Activated B cell treated with CpG ODN at 0.5 μM for 24 hours (primary cell): ENCODE measurements at regions not wholly inside any gene's neighbourhood (a gene's known extent, or its start where the extent isn't known, plus 50 kb on each side); places are given as distances from the start of the nearest gene placed in this dataset.
"Not testable (repeated sequence)": the region's sequence is repeated elsewhere in the genome, so short reads cannot be mapped to it uniquely, and the experiment has no call there.

ENCODE experiments used
- ATAC-seq: fragments of 200-7000 bp; cut with Tn5 transposase; one replicate; pipeline ENCODE4 v1.10.0; 2021; ENCODE audit warnings: low read depth, mild to moderate bottlenecking, moderate library complexity
- CTCF ChIA-PET: fragments of 350-600 bp; sonication (Branson Sonifier 250); formaldehyde crosslinking; loops from one replicate; lab custom pipeline; 2021; ENCODE audit warnings: antibody characterized with exemption; lab: Charles Lee
- POLR2A ChIA-PET: fragments of 350-600 bp; sonication (Branson Sonifier 250); formaldehyde crosslinking; loops from one replicate; lab custom pipeline; 2021; ENCODE audit warnings: antibody characterized with exemption; lab: Charles Lee
- DNase-seq: peaks from one replicate; pipeline ENCODE4 v3.0.0; 2022
- H3K27ac Mint-ChIP-seq: one replicate; pipeline ENCODE4 v1.8.0; 2020; ENCODE audit warnings: mixed read lengths
- H3K27me3 Mint-ChIP-seq: one replicate; pipeline ENCODE4 v1.8.0; 2021; ENCODE audit warnings: mixed read lengths
- H3K36me3 Mint-ChIP-seq: one replicate; pipeline ENCODE4 v1.8.0; 2021; ENCODE audit warnings: low read depth, mixed read lengths
- H3K4me1 Mint-ChIP-seq: one replicate; pipeline ENCODE4 v1.8.0; 2021; ENCODE audit warnings: mixed read lengths
- H3K4me3 Mint-ChIP-seq: one replicate; pipeline ENCODE4 v1.8.0; 2020; ENCODE audit warnings: mild to moderate bottlenecking, mixed read lengths
- H3K9me3 Mint-ChIP-seq: one replicate; pipeline ENCODE4 v1.8.0; 2020; ENCODE audit warnings: mixed read lengths
- CTCF ChIP-seq: fragments of 200-600 bp; IDR thresholded peaks from one replicate; pipeline ENCODE4 v1.8.0; 2022; ENCODE audit warnings: antibody characterized with exemption, mild to moderate bottlenecking
- intact Hi-C: fragments of 100-400 bp; cut with micrococcal nuclease; formaldehyde crosslinking; loops from one replicate; pipeline ENCODE4 v1.15.1; 2024

- Mint-ChIP-seq H3K27ac (no peak overlapping the region), H3K4me1 (no peaks in the 10 kb centered on the region), H3K36me3 (no peaks in the 10 kb centered on the region), H3K4me3 (no peak overlapping the region), H3K9me3 (peaks cover 10% of the 10 kb centered on the region), H3K27me3 (no peaks in the 10 kb centered on the region)
- ChIA-PET POLR2A (no interaction called here), CTCF (no interaction called here)
- TF ChIP-seq CTCF: no peak
- intact Hi-C loops: no loop called here
- no peak for ATAC-seq
- DNase-seq: no peak
These were observed 836.1 kb upstream of the CDH6 start for GRCh38 chr5:30357371-30357770.

DNA sequence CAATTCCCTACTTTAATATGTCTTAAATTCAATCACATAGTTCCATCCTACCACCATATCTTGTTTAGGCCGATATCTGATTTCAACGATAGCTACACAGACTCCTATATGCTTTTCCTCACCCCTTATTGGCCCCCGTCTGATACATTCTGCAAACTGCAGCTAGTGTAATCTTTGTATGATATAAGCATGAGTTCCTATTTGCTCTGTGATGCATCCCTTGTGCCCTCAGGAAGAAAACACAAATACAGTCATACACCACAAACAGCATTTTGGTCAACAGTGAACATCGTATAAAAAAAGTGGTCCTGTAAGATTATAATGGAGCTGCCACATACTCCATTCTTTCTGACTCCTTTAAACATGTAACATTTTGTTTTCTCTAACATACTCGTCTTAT, 837.8 kb upstream of the CDH6 start:
- ATAC-seq (no peak), DNase-seq (no peak)
- no peak for TF ChIP-seq CTCF
- Mint-ChIP-seq H3K27me3 (no peaks in the 10 kb centered on the region), H3K4me3 (no peak overlapping the region), H3K27ac (no peak overlapping the region), H3K36me3 (no peaks in the 10 kb centered on the region), H3K4me1 (no peaks in the 10 kb centered on the region), H3K9me3 (peaks cover 4% of the 10 kb centered on the region)
- intact Hi-C loops: no loop called here
- CTCF ChIA-PET: no interaction called here
- POLR2A ChIA-PET: no interaction called here

DNA sequence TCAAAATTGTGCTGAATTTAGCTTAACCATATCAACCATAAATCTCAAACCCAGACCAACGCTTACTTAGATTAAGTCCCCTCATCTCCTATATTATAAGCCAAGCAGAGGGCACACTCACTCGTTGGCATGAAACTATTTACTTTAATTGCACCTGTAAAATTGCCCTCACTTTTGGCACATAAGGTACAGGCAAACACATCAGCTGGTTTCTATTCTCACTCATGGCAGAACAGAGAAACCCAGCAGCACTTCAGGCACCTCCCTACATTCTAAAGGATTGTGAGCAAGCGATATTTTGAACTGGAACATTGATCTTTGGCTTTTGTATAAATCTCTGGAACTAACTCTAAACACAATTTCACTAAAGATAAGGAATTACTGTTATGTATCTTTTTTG, 845.6 kb upstream of the CDH6 start:
- no peaks in the 10 kb centered on the region for H3K4me1 Mint-ChIP-seq
- no peaks in the 10 kb centered on the region for H3K27me3 Mint-ChIP-seq
- no peak overlapping the region for H3K4me3 Mint-ChIP-seq
- DNase-seq: no peak
- CTCF ChIA-PET: no interaction called here
- intact Hi-C loops: no loop called here
- no peak overlapping the region for H3K27ac Mint-ChIP-seq
- no peak for TF ChIP-seq CTCF
- peaks cover 10% of the 10 kb centered on the region for H3K9me3 Mint-ChIP-seq
- ATAC-seq: no peak
- no peaks in the 10 kb centered on the region for H3K36me3 Mint-ChIP-seq
- POLR2A ChIA-PET: no interaction called here

DNA sequence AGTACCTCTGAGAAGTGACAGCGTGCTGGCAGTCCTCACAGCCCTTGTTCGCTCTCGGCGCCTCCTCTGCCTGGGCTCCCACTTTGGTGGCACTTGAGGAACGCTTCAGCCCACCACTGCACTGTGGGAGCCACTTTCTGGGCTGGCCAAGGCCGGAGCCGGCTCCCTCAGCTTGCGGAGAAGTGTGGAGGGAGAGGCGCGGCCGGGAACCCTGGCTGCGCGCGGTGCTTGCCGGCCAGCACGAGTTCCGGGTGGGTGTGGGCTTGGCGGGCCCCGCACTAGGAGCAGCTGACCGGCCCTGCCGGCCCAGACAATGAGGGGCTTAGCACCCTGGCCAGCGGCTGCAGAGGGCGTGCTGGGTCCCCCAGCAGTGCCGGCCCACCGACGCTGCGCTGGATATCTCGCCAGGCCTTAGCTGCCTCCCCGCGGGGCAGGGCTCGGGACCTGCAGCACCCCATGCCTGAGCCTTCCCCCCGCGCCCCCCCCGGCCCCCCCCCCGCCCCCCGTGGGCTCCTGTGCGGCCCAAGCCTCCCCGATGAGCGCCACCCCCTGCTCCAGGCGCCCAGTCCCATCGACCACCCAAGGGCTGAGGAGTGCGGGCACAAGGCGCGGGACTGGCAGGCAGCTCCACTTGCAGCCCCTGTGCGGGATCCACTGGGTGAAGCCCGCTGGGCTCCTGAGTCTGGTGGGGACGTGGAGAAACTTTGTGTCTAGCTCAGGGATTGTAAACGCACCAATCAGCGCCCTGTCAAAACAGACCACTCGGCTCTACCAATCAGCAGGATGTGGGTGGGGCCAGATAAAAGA, 847.7 kb upstream of the CDH6 start:
- H3K4me3 Mint-ChIP-seq, ATAC-seq, CTCF ChIA-PET, H3K27ac Mint-ChIP-seq, H3K36me3 Mint-ChIP-seq, DNase-seq, H3K4me1 Mint-ChIP-seq, intact Hi-C loops, POLR2A ChIA-PET, H3K27me3 Mint-ChIP-seq: not testable (repeated sequence)
- H3K9me3 Mint-ChIP-seq: peaks cover 12% of the 10 kb centered on the region

DNA sequence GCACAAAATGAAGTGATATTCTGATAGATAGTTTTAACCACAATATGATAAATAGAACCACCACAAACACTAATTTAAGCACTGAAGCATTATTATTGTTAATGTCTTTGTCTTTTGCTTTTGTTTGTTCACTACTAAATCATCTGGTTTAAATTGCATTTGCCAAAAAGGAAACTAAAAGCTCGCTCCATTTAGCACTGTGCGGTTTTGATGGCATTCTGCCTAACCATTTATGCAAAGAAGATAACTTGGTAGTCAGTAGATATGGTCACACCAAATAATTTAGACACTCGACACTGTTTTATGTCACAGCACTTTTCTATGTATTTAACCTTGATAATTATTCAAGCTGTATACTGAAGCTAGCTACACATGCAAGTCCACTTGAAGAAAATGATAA, 849.8 kb upstream of the CDH6 start:
- Mint-ChIP-seq H3K27ac (no peak overlapping the region), H3K4me3 (no peak overlapping the region), H3K36me3 (no peaks in the 10 kb centered on the region), H3K4me1 (no peaks in the 10 kb centered on the region), H3K27me3 (no peaks in the 10 kb centered on the region), H3K9me3 (peaks cover 10% of the 10 kb centered on the region)
- ATAC-seq (no peak), DNase-seq (no peak)
- intact Hi-C loops: no loop called here
- no peak for TF ChIP-seq CTCF
- ChIA-PET CTCF (no interaction called here), POLR2A (no interaction called here)

GRCh38 chr5:30341466-30341865, 852.0 kb upstream of the CDH6 start:
- H3K27me3 Mint-ChIP-seq: no peaks in the 10 kb centered on the region
- peaks cover 8% of the 10 kb centered on the region for H3K9me3 Mint-ChIP-seq
- POLR2A ChIA-PET: no interaction called here
- no peaks in the 10 kb centered on the region for H3K4me1 Mint-ChIP-seq
- H3K4me3 Mint-ChIP-seq: no peak overlapping the region
- TF ChIP-seq CTCF: no peak
- intact Hi-C loops: no loop called here
- H3K27ac Mint-ChIP-seq: no peak overlapping the region
- ATAC-seq (no peak), DNase-seq (no peak)
- CTCF ChIA-PET: no interaction called here
- H3K36me3 Mint-ChIP-seq: no peaks in the 10 kb centered on the region
